ENCODE measurements at regions not wholly inside any gene's neighbourhood (a gene's known extent, or its start where the extent isn't known, plus 50 kb on each side); places are given as distances from the start of the nearest gene placed in this dataset.
"Not testable (repeated sequence)": the region's sequence is repeated elsewhere in the genome, so short reads cannot be mapped to it uniquely, and the experiment has no call there.

DNA sequence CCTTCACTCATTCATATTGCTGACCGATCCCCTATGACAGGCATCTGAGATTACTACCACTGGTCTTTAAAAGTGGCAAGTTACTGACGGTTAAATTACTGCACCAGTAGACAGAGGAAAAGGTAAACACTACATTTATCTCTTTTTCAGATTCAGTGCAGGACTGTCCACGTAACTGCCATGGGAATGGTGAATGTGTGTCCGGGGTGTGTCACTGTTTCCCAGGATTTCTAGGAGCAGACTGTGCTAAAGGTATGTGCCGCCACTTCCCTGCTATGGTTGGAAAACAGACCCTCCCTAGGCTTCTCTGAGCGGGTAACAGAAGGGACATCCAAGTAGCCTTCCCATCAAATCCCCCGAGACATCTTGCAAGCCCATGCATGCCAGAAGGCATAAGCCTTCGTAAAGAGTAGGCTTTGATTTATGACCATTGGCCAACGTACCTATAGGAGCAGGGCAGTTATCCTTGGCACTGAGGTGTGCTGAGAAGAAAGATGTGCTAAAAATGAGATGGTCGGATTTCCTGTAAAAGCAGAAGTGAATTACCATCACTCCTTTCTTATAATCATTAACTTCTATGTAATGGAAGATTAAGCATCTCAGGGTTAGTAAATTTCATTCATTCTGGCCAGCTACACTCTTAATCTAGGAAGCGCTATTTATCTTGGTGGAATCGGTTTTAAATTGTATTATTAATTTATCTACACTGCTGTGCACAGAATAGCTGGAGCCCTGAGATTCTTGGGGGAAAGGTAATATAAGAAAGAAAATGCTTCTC, 193.4 kb upstream of the WWC1 start:
- no peak overlapping the region for H3K4me3 ChIP-seq
- H3K27ac ChIP-seq: no peak overlapping the region
- TF ChIP-seq, protein P1, sequence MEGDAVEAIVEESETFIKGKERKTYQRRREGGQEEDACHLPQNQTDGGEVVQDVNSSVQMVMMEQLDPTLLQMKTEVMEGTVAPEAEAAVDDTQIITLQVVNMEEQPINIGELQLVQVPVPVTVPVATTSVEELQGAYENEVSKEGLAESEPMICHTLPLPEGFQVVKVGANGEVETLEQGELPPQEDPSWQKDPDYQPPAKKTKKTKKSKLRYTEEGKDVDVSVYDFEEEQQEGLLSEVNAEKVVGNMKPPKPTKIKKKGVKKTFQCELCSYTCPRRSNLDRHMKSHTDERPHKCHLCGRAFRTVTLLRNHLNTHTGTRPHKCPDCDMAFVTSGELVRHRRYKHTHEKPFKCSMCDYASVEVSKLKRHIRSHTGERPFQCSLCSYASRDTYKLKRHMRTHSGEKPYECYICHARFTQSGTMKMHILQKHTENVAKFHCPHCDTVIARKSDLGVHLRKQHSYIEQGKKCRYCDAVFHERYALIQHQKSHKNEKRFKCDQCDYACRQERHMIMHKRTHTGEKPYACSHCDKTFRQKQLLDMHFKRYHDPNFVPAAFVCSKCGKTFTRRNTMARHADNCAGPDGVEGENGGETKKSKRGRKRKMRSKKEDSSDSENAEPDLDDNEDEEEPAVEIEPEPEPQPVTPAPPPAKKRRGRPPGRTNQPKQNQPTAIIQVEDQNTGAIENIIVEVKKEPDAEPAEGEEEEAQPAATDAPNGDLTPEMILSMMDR (IDR thresholded peaks at IDR 0.05): no peak
- no peak for DNase-seq (ENCODE audit: low spot score)

GRCh38 chr5:168101352-168101751, 190.1 kb upstream of the WWC1 start:
- Histone ChIP-seq H3K4me3 (no peak overlapping the region), H3K27ac (no peak overlapping the region)
- no peak for DNase-seq (ENCODE audit: low spot score)
- TF ChIP-seq, protein P1 (IDR thresholded peaks at IDR 0.05): no peak

GRCh38 chr5:168103018-168103417, 188.4 kb upstream of the WWC1 start:
- H3K27ac ChIP-seq; H3K4me3 ChIP-seq; DNase-seq (ENCODE audit: low spot score): not testable (repeated sequence)

GRCh38 chr5:168104350-168104749, 187.1 kb upstream of the WWC1 start:
- DNase-seq (ENCODE audit: low spot score): no peak
- H3K4me3 ChIP-seq: no peak overlapping the region
- TF ChIP-seq, protein P1 (IDR thresholded peaks at IDR 0.05): no peak
- no peak overlapping the region for H3K27ac ChIP-seq

DNA sequence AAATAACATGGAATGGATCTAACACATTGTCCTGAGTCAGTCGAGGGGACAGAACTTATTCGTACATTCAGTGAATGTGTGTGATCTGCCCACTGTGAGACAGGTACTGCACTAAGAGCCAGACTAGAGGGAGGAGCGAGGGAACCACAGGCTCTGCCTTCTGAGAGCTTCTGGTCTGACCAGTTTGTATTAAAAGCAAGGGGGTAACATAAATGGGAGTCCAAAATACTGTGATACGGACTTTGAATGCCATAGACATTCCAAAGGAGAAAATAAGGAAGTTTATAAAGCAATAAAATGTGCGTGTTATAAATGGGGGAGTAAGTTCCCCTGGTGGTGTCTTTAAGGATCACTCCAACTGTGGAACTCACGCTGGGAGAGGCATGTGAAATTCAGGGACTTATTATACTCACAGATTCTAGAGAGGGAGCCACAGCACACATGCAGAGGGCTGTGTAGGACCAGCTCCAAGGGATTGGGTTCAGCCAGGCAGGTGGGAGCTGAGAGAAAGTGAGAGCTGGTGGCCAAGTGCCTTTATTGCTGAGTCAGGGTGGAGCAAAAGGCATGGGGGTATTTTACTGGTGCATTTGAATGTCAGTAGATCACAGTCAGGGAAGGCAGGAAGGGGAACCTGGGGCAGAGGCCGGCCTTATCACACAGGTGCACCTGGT, 186.5 kb upstream of the WWC1 start:
- no peak overlapping the region for H3K4me3 ChIP-seq
- TF ChIP-seq, protein P1 (IDR thresholded peaks at IDR 0.05): no peak
- no peak for DNase-seq (ENCODE audit: low spot score)
- no peak overlapping the region for H3K27ac ChIP-seq

- no peak overlapping the region for H3K4me3 ChIP-seq
- TF ChIP-seq, protein P1 (IDR thresholded peaks at IDR 0.05): no peak
- no peak overlapping the region for H3K27ac ChIP-seq
- DNase-seq (ENCODE audit: low spot score): no peak
Measured at GRCh38 chr5:168106008-168106761, 185.3 kb upstream of the WWC1 start.

DNA sequence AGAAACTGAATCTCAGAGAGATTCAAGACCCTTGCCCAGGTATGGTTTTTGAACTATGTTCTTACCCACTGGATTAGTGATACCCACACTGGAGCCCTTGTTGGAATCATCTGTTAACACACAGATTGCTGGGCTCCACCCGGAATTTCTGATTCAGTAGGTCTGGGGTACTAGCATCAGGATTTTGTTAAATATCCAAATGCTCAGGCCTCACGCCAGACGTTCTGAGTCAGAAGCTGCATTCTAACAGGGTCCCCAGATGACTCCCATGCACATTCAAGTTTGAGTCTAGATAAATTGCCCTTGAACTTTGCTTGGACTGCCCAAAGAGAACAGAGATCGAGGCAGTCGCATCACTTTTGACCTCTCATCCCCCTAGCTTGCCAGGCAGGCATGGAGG, 182.0 kb upstream of the WWC1 start:
- H3K4me3 ChIP-seq: no peak overlapping the region
- DNase-seq (ENCODE audit: low spot score): no peak
- TF ChIP-seq, protein P1 (IDR thresholded peaks at IDR 0.05): no peak
- H3K27ac ChIP-seq: no peak overlapping the region
